CD4-positive, alpha-beta T cell (primary cell): ENCODE measurements at regions not wholly inside any gene's neighbourhood (a gene's known extent, or its start where the extent isn't known, plus 50 kb on each side); places are given as distances from the start of the nearest gene placed in this dataset.
"Not testable (repeated sequence)": the region's sequence is repeated elsewhere in the genome, so short reads cannot be mapped to it uniquely, and the experiment has no call there.

ENCODE experiments used
- ATAC-seq: fragments of 200-7000 bp; cut with Tn5 transposase; one replicate; pipeline ENCODE4 v1.10.0; 2022; ENCODE audit warnings: mild to moderate bottlenecking; ENCODE audit not compliant: poor library complexity
- CTCF ChIA-PET: fragments of 350-600 bp; sonication (Branson Sonifier 250); formaldehyde crosslinking; loops from one replicate; lab custom pipeline; 2021; ENCODE audit warnings: antibody characterized with exemption, inconsistent platforms; lab: Charles Lee
- POLR2A ChIA-PET: fragments of 350-600 bp; sonication (Branson Sonifier 250); formaldehyde crosslinking; loops from one replicate; lab custom pipeline; 2021; ENCODE audit warnings: antibody characterized with exemption, inconsistent platforms; lab: Charles Lee
- DNase-seq, 14 experiments: peaks; one replicate each; pipeline ENCODE4 v3.0.0-alpha.2; 2013 to 2020; ENCODE audit warnings: mixed read lengths in 2 of 14
- H3K27ac ChIP-seq, 2 donors: one replicate each; pipeline versions ENCODE4 v1.5.1 to v1.7.0; 2013; ENCODE audit warnings: low read length in 2 of 2, low read depth in 1 of 2, mild to moderate bottlenecking in 1 of 2
- H3K27me3 ChIP-seq, 2 experiments: 1 replicate in 1 of 2; 2 replicates in 1 of 2; pipeline versions ENCODE4 v1.6.1 to v1.7.0; 2013; ENCODE audit warnings: low read length in 2 of 2, control low read depth in 1 of 2, mild to moderate bottlenecking in 1 of 2, moderate library complexity in 1 of 2; ENCODE audit not compliant: insufficient read depth in 2 of 2, control insufficient read depth in 1 of 2
- H3K36me3 ChIP-seq: one replicate; pipeline ENCODE4 v1.6.1; 2013; ENCODE audit warnings: low read length, control low read depth; ENCODE audit not compliant: insufficient read depth
- H3K4me1 ChIP-seq: one replicate; pipeline ENCODE4 v1.6.1; 2013; ENCODE audit warnings: low read length, control low read depth; ENCODE audit not compliant: insufficient read depth
- H3K4me3 ChIP-seq: one replicate; pipeline ENCODE4 v1.5.1; 2013; ENCODE audit warnings: mild to moderate bottlenecking, low read length, moderate library complexity
- H3K9me3 ChIP-seq, 2 experiments: 1 replicate in 1 of 2; 2 replicates in 1 of 2; pipeline versions ENCODE4 v1.6.1 to v1.7.0; 2013; ENCODE audit warnings: low read length in 2 of 2, mild to moderate bottlenecking in 2 of 2, control low read depth in 1 of 2, moderate library complexity in 1 of 2; ENCODE audit not compliant: control insufficient read depth in 1 of 2, insufficient read depth in 1 of 2
- H3K27ac Mint-ChIP-seq: one replicate; pipeline ENCODE4 v1.8.0; 2020; ENCODE audit warnings: mixed read lengths
- H3K27me3 Mint-ChIP-seq: one replicate; pipeline ENCODE4 v1.8.0; 2021; ENCODE audit warnings: mixed read lengths
- H3K36me3 Mint-ChIP-seq: one replicate; pipeline ENCODE4 v1.8.0; 2021; ENCODE audit warnings: low read depth, mixed read lengths
- H3K4me1 Mint-ChIP-seq: one replicate; pipeline ENCODE4 v1.8.0; 2021; ENCODE audit warnings: low read depth, mixed read lengths
- H3K4me3 Mint-ChIP-seq: one replicate; pipeline ENCODE4 v1.8.0; 2020; ENCODE audit warnings: mild to moderate bottlenecking, mixed read lengths
- H3K9me3 Mint-ChIP-seq: one replicate; pipeline ENCODE4 v1.8.0; 2020; ENCODE audit warnings: mixed read lengths
- intact Hi-C, 2 experiments: fragments of 100-400 bp; cut with DNase I in 1 of 2; cut with micrococcal nuclease in 1 of 2; formaldehyde crosslinking; loops; one replicate each; pipeline versions ENCODE4 v1.15.1 to v1.9.0; 2023 to 2025; cut with DNase I, micrococcal nuclease
- TF ChIP-seq, protein P1 (sequence below): fragments of 200-600 bp; IDR thresholded peaks from one replicate; pipeline ENCODE4 v1.8.0; 2022; ENCODE audit warnings: antibody characterized with exemption, mild to moderate bottlenecking

DNA sequence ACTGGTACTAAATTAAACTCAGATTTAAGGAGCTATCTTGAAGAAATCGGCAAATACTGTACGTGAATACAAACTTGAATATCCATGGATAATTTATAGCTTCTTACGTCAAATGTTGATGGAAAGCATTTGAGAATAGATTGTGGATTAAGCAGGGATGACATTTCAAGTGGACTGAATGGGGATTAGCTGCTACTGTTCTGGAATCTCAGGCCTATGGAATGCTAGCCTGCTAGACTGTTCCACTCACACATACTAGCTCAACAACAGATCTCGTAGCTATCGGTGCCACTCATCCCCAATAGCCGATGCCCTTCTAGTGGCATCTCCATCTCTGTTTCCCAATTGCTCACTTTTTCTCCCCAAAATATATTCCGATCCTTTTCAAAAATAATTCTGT is 62.0 kb upstream of the USP25 start:
- Histone ChIP-seq H3K36me3 (no peaks in the 10 kb centered on the region), H3K4me1 (no peaks in the 10 kb centered on the region), H3K9me3 (no peaks in the 10 kb centered on the region), H3K4me3 (no peak overlapping the region), H3K27me3 (no peaks in the 10 kb centered on the region), H3K27ac (no peak overlapping the region)
- Mint-ChIP-seq H3K9me3 (no peaks in the 10 kb centered on the region), H3K4me3 (no peak overlapping the region), H3K4me1 (no peaks in the 10 kb centered on the region), H3K36me3 (no peaks in the 10 kb centered on the region), H3K27me3 (no peaks in the 10 kb centered on the region), H3K27ac (no peak overlapping the region)
- no peak for ATAC-seq
- TF ChIP-seq, protein P1, sequence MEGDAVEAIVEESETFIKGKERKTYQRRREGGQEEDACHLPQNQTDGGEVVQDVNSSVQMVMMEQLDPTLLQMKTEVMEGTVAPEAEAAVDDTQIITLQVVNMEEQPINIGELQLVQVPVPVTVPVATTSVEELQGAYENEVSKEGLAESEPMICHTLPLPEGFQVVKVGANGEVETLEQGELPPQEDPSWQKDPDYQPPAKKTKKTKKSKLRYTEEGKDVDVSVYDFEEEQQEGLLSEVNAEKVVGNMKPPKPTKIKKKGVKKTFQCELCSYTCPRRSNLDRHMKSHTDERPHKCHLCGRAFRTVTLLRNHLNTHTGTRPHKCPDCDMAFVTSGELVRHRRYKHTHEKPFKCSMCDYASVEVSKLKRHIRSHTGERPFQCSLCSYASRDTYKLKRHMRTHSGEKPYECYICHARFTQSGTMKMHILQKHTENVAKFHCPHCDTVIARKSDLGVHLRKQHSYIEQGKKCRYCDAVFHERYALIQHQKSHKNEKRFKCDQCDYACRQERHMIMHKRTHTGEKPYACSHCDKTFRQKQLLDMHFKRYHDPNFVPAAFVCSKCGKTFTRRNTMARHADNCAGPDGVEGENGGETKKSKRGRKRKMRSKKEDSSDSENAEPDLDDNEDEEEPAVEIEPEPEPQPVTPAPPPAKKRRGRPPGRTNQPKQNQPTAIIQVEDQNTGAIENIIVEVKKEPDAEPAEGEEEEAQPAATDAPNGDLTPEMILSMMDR: no peak
- DNase-seq: no peak
- ChIA-PET CTCF (no interaction called here), POLR2A (no interaction called here)
- intact Hi-C loops: loop anchor here in 1 of 2 experiments (10.0 kb wide), 1 partner anchor 157 kb away; no protein-coding TSS in a partner anchor

DNA sequence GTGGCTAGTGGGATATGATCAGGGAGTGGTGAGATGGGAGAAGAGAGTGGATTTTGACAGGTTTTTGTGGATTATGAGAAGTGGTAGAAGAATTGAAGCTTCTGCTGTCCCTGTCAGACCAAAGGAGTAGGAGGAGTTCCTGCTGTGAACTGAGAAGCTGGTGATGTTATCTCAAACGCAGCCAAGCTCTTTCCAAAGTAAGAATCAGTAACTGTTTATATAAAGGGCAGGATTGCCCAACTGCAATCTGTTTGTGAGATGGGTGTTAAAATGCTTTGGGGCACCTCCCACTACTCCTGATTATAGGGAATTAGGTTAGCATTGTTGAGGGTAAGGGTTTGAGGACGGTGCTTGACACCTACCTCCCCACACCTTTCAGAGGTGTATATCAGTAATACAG is 60.5 kb upstream of the USP25 start:
- H3K27me3 Mint-ChIP-seq: no peaks in the 10 kb centered on the region
- ATAC-seq: no peak
- POLR2A ChIA-PET: no interaction called here
- Histone ChIP-seq H3K9me3 (peaks cover 0 to 7% of the 10 kb centered on the region in 2 experiments), H3K27me3 (no peaks in the 10 kb centered on the region), H3K27ac (no peak overlapping the region), H3K36me3 (no peaks in the 10 kb centered on the region), H3K4me3 (no peak overlapping the region), H3K4me1 (no peaks in the 10 kb centered on the region)
- TF ChIP-seq, protein P1: no peak
- H3K9me3 Mint-ChIP-seq: no peaks in the 10 kb centered on the region
- DNase-seq: no peak
- no peak overlapping the region for H3K4me3 Mint-ChIP-seq
- intact Hi-C loops: loop anchor here in 1 of 2 experiments (10.0 kb wide), 1 partner anchor 156 kb away; no protein-coding TSS in a partner anchor
- CTCF ChIA-PET: no interaction called here
- H3K36me3 Mint-ChIP-seq: no peaks in the 10 kb centered on the region
- no peak overlapping the region for H3K27ac Mint-ChIP-seq
- H3K4me1 Mint-ChIP-seq: no peaks in the 10 kb centered on the region

DNA sequence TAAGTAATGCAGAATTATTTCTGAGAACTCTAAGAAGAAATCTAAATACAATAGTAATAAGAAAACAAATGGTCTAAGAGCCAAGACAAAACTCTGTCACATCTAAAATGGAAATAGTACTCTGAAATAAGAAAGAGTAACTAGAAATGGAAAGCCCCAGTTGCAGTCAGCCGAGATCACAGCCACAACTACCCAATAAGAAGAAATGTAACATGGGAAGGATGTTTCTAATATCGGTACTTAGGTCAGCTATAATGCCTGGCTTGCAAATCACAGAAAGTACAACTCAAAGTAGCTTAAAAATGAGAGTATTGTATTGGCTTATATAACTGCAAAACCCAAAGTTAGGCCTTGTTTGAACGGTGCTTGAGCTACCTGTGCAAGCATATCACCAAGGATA is 58.6 kb upstream of the USP25 start:
- Histone ChIP-seq H3K4me1 (no peaks in the 10 kb centered on the region), H3K27ac (no peak overlapping the region), H3K27me3 (no peaks in the 10 kb centered on the region), H3K4me3 (no peak overlapping the region), H3K9me3 (peaks cover 0 to 7% of the 10 kb centered on the region in 2 experiments), H3K36me3 (no peaks in the 10 kb centered on the region)
- H3K27me3 Mint-ChIP-seq: no peaks in the 10 kb centered on the region
- no peak for ATAC-seq
- no peaks in the 10 kb centered on the region for H3K9me3 Mint-ChIP-seq
- POLR2A ChIA-PET: no interaction called here
- intact Hi-C loops: no loop called here
- CTCF ChIA-PET: interaction anchor here (1.3 kb wide), 1 partner anchor 10 kb away, joined by 3 read pairs; no protein-coding TSS in a partner anchor
- no peaks in the 10 kb centered on the region for H3K36me3 Mint-ChIP-seq
- no peak overlapping the region for H3K4me3 Mint-ChIP-seq
- H3K4me1 Mint-ChIP-seq: no peaks in the 10 kb centered on the region
- no peak for DNase-seq
- no peak overlapping the region for H3K27ac Mint-ChIP-seq
- TF ChIP-seq, protein P1: no peak

DNA sequence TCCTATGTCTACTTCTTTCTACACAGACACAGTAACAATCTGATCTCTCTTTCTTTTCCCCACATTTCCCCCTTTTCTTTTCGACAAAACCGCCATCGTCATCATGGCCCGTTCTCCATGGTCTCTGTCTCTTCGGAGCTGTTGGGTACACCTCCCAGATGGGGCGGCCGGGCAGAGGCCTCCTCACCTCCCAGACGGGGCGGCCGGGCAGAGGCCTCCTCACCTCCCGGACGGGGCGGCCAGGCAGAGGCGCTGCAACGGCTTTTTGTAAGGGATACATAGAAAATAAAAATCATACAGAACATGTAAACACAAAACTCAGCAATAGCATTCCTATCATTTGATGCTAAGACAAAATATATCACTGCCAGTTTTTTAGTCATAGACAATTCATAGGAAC is 57.2 kb upstream of the USP25 start:
- intact Hi-C loops: not testable (repeated sequence)

More for the DNA sequence above, 57.2 kb upstream of the USP25 start:
- H3K9me3 ChIP-seq, POLR2A ChIA-PET, H3K36me3 ChIP-seq, CTCF ChIA-PET, H3K27me3 ChIP-seq, H3K4me3 Mint-ChIP-seq, DNase-seq, H3K4me3 ChIP-seq, H3K4me1 Mint-ChIP-seq, H3K27ac Mint-ChIP-seq, H3K36me3 Mint-ChIP-seq, H3K9me3 Mint-ChIP-seq, H3K4me1 ChIP-seq, ATAC-seq, H3K27me3 Mint-ChIP-seq, H3K27ac ChIP-seq: not testable (repeated sequence)
